GM21619 (cell line): ENCODE measurements at regions not wholly inside any gene's neighbourhood (a gene's known extent, or its start where the extent isn't known, plus 50 kb on each side); places are given as distances from the start of the nearest gene placed in this dataset.

ENCODE experiments used
- ATAC-seq: cut with Tn5 transposase; IDR thresholded peaks from one replicate; pipeline ENCODE4 v1.9.1; 2021; ENCODE audit not compliant: unreplicated experiment

DNA sequence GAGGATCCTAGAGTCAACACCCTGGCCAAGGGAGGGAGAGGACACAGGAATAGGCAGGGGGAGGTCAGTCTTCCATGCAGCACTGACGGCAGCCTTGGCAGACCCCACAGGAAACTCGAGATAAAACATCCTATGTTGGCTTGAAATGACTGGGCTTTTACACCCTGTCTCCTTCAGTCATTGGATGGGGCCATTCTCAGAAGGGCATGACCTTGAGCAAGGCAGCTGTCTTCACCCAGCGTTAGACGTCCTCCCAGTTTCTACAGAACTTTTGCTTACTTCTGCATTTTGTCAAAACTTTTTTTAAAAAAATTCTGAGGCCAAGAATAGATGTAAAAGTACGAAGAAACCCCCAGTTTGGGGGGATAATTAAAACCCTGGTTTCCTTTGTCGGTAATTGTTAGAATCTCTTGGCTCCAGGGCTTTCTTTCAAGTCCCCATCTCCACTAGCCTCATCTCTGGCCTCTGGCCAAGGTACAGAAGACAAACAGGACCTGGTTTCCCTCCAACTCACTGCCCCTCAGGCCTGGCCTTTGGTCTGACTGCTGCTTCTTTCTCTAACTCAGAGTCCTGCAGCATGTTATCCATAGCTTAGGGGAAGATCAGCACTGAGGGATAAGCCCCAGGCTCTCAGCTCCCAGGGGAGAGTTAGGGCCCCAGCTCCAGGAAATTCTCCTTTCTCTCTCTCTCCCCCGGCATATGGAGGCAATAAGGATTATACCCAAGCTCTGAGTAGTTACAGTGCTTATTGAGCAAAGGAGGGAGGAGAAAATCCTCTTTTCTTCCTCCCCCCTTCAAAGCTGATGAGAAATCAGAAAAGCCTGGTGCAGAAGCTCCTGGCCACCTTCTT is 51.6 kb upstream of the KCND3 start:
- ATAC-seq = no peak

DNA sequence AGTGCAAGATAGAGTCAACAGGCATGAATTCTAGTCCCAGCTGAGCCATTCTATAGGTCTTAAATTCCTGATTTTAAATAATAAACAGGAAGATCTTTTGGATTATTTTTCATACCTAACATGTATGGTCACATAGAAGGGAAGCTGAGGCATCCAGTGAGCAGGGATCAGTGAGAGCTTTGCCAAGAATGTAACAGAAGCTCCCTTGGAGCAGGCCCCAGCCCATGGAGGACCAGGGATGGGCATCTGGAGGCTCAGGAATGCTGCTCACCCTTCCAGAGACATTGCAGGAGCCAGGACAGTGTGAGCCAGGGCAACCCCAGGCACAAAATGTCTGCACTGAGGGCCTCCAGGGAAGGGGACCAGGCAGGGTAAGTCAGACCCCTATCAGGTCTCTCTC is 54.4 kb upstream of the KCND3 start:
- no peak for ATAC-seq

DNA sequence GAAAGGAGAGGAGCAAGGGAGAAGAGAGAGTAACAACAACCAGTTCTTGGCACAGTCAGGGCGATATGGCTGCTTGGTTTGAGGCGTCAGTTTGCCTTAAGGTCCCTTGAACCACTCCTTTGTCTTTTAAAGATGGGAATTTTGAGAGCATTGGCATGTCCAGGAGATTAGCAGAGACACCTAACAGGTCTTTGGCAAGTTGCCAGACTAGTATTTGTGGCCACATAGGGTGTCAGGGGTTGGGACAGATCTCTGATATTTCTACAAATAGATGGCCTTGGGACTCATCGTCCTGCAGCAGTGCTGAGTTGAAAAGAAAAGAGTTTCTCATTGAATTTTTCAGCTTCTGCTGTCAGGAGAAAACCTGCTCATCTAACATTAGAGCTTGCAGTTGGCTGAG is 55.3 kb upstream of the KCND3 start:
- no peak for ATAC-seq

DNA sequence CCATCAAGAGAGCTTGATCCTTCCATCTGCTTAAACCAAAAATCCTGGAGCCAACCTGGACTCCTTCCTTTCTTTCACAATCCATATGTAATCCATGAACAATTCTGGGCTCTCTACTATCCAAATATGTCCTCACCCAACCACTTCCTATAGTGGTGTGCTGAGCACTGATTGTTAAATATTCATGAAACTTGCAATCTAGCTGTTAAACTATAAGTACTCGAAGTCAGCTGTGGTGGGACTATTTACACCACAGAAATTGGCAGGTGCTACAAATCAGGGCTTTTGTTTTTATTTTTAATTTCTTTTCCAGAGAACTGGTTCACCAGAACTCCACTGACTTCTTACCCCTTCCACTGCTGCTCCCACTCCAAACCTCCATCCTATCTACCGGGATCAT is 57.2 kb upstream of the KCND3 start:
- ATAC-seq = no peak

DNA sequence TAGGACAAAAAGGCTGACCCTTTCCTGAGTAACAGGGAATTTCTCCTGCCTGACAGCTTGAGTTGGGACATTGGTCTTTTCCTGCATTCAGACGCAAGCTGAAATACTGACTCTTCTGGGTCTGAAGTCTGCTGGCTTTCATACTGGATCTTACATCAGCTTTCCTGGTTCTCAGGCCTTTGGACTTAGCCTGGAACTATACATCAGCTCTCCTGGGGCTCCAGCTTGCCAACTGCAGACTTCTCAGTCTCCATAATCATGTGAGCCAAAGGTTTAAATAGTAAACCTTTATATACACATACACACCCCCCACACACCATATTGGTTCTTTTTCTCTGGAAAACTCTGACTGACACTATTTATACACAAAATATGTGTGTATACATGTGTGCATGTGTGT is 59.0 kb upstream of the KCND3 start:
- ATAC-seq = no peak

- no peak for ATAC-seq
These were observed 65.0 kb upstream of the KCND3 start for GRCh38 chr1:112054510-112054909.

DNA sequence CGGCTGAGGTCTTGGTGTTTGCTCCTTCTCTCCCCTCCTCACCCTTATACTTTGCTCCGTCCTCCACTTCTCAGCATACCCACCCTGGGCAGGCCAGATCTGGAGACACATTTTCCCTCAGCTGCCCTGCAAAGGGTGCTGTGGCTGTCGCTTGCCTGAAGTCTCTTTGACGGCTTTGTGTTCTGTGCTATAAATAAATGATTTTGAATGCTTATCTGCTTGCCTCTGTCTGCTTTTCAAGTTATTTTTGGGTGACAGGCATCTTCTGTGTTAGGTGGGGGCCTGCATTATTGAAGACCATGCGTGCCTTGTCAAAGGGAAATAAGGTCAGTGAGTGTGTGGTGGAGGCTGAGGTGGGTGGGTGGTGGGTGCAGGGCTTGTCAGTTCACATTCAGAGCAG is 66.9 kb upstream of the KCND3 start:
- no peak for ATAC-seq

DNA sequence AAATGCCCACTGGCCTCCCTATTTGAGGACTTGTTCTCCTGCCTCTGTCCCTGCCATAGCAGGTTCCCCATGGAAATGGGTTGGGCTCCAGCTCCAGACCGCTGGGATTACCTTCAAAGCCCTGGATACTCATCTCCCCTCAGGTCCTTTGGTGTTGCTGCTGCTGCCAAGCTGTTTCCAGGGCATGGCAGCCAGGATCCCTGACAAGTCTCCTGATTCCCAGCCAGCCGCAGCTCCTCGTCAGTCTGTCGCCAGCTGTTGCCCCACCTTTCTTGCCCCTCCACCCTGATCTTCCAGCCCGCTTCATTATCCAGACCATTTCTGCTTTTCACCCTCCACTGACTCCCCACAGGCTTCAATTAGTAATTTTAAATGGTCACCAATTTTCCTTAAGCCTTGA is 68.3 kb upstream of the KCND3 start:
- no peak for ATAC-seq

GRCh38 chr1:112058815-112059450 is 69.5 kb upstream of the KCND3 start:
- ATAC-seq = no peak

DNA sequence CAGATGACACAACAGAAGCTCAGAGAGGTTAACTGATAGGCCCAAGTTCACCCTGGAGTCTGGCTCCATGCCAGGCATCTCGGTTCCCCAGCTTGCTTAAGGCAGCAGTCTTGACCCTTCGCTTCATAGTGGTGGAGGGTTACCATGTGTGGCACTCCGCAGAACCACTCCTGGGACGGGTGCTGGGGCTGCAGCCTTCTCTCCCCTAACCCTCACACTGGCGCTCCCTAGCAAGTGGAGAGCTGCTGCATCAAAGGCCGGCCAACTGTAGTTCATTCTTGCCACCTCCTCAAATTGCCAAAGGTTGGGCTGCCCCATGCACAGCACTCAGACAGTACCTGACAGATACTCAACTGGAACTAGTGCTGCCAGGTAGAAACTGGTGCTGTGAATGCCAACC is 70.2 kb upstream of the KCND3 start:
- no peak for ATAC-seq

GRCh38 chr1:112060261-112060660 is 70.8 kb upstream of the KCND3 start:
- ATAC-seq = no peak

DNA sequence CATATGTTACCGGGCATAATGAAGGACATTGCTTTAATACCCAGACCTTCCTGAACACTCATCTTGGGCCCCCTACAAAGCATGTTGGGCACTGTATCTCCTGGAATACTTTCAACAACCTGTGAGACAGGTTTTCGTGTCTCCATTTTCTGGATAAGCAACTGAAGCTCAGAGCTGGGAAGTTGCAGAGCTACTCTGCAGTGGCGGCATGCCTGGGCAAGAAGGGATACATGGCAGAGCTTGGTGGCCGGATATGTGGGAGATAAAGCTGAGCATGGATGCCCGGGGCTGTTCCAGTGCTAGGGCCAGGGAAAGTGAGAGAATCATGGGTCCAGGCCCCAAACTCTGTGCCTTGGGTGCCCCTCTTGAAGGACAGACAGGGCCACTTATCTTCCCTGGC is 71.6 kb upstream of the KCND3 start:
- ATAC-seq = no peak

- ATAC-seq = no peak
These were observed 72.4 kb upstream of the KCND3 start for GRCh38 chr1:112061901-112062320.

DNA sequence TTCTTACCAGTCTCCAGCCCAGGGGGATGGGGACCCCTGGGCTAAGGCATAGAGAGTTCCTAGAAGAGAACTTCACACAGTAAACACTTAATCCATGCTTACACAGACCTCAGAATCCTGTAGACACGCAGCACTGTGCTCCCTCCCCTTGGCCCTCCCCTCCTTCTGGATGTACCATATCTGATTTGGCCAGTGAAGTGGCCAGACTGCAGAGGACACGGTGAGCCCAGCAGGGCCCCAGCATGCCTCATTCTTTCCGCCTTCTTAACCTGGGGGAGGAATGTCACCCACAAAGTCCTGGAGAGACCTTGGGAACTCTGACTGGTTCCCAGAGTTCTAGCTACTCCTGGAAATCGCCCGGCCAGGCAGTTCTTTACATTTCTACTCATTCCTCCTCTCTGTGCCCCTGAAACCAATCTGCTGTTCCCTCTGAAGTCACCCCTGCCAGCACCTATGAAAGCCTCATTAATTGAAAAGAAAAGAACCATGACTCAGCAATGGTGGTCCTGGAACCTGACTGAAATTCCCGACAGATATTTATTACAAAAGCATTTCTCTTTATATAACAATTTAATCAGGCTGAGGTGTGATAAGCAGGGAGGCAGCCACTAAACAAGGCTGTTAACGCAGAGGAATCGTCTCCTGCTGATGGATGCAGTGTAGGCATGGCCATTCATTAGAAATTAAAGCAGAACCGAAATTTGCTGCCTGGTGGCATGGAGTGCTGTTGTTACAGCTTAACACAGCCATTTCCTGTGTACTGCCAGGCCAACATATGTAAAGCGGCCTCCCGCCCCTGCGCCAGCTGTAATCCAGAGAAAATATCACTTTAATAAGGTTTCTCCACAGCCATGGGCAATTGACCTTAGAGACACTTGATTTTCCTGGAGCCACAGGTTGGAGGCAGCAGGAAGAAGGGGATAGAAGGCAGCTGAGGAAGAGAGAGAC is 74.6 kb upstream of the KCND3 start:
- no peak for ATAC-seq

DNA sequence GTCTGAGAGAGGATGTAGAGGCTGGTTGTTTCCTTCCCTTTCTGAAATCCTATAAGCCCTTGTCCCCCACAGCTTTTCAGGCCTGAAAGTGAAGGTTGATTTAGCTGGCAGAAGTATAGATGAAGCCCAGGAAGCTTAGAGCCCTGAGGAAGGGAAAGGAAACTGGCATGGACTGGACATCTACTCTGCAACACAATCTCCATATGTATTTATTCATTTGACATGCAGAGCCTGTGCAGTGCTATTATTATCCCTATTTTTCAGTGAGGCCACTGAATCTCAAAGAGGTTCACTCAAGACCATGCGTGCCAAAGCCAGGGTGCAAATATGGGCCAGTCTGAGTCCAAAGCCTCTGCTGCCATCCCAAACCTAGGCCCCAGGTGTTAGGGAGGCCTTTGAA is 78.5 kb upstream of the KCND3 start:
- ATAC-seq = no peak

DNA sequence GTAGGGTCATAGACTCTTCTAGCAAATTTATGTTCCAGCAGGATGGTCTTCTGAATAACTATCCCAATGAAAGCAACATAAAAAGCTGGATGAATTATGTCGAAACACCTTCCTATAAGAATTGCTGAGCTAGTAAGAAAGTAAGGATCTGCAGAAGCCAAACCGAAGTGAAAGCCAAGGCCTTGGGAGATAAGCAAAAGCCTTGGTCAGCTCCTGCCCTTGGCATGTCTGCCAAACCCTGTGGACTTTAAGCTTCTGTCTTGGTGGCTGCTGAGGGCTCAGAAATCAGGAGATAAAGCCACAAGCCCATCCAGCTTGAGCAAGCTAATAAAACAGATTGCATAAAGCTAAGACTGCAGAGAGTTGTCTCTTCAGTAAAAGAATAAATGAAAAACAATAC is 81.2 kb upstream of the KCND3 start:
- ATAC-seq = no peak

- no peak for ATAC-seq
These were observed 85.2 kb upstream of the KCND3 start for GRCh38 chr1:112074711-112075110.

GRCh38 chr1:112075566-112075965 is 86.1 kb upstream of the KCND3 start:
- no peak for ATAC-seq

DNA sequence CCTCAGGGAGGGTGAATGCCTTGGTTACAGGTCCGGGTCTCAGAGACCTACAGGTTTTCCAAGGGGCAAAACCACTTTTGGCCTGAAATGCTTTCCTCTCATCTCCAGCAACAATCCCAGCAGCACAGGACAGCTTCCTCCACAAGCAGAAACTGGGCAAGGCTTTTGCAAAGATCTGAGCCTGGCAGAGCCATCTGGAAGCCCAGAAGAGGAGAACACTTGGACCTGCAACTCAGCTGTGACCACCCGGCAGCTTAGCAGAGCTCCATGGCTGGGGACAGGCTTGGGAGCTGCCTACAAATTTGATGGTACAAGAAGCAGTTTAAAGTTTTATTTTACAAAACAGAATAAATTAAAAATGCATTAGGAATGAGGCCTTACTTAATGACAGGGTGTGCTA is 90.0 kb upstream of the KCND3 start:
- no peak for ATAC-seq

DNA sequence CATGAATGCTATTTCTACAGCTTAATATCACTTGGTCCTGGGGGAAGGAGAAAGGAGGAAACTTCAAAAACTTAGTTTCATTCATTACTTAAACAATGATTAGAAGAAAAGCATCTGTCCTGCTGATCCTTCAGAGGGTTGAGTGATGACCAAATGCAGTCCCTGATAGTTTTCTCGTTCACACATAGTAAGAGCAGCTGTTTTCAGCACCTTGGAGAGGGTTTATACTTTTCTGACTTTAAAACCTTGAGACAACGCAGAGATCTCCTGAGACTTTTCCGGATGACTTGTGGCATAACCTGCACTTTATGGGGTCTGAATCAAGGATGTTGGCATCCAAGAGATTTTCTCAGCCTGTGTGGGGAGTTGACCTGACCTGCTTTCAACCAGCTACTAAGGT is 94.0 kb upstream of the KCND3 start:
- ATAC-seq = no peak

GRCh38 chr1:112092656-112093371 is 103.3 kb upstream of the KCND3 start:
- no peak for ATAC-seq
